ENCODE measurements at regions not wholly inside any gene's neighbourhood (a gene's known extent, or its start where the extent isn't known, plus 50 kb on each side); places are given as distances from the start of the nearest gene placed in this dataset.

- Histone ChIP-seq H3K27ac (ENCODE audit: control insufficient read depth, insufficient read depth) (no peak overlapping the region), H3K79me2 (ENCODE audit: control insufficient read depth, insufficient read depth, low read length) (no peaks in the 10 kb centered on the region), H3K4me1 (ENCODE audit: control insufficient read depth, insufficient read depth, low read length) (no peaks in the 10 kb centered on the region), H3K4me2 (ENCODE audit: control insufficient read depth, insufficient read depth) (no peak overlapping the region), H3K27me3 (replicated peaks in 1 of 2; ENCODE audit: control insufficient read depth in 2 of 2, insufficient read depth in 2 of 2, low read length in 1 of 2) (no peaks in the 10 kb centered on the region), H3K36me3 (ENCODE audit: control insufficient read depth in 2 of 2, insufficient read depth in 2 of 2, low read length in 1 of 2) (no peaks in the 10 kb centered on the region), H3K9ac (ENCODE audit: control insufficient read depth, insufficient read depth, low read length) (no peak overlapping the region), H3K4me3 (no peak overlapping the region), H3K9me3 (replicated peaks; ENCODE audit: control insufficient read depth, insufficient read depth, low read length) (no peaks in the 10 kb centered on the region; the same call in 2 of the 3 replicates), H4K20me1 (ENCODE audit: control insufficient read depth, insufficient read depth) (no peaks in the 10 kb centered on the region), H2AFZ (ENCODE audit: control insufficient read depth, low read depth, low read length) (no peak overlapping the region)
- FAIRE-seq = no peak
- RAD21 ChIA-PET (ENCODE audit: unreplicated experiment) = no interaction called here
- ATAC-seq = peak; percentile 51; the same call in 2 of the 3 replicates
- no TSS peak for BruUV-seq (replicated peaks)
- DNase-seq (ENCODE audit: low read depth, low spot score) = no peak
- CTCF ChIA-PET = interaction anchor here (1.3 to 1.5 kb wide), 3 partner anchors 14 to 54 kb away, joined by 3 to 5 read pairs (median 4); no protein-coding TSS in a partner anchor
- POLR2A ChIA-PET = interaction anchor here (0.7 kb wide), 1 partner anchor 392 kb away, joined by 3 read pairs; no protein-coding TSS in a partner anchor
- intact Hi-C loops (cut with micrococcal nuclease; ENCODE audit: unreplicated experiment) (loop anchor here (10.0 kb wide), 1 partner anchor 59 kb away; no protein-coding TSS in a partner anchor), in situ Hi-C loops (cut with MboI) (no loop called here)
- 49% methylated on average over 3 of the region's 3 CpGs for WGBS (ENCODE audit: insufficient coverage, insufficient replicate concordance, low lambda C conversion rate, missing lambda C conversion rate)
- SMC1A ChIA-PET (ENCODE audit: uncharacterized antibody, unreplicated experiment) = interaction anchor here (1.0 to 1.5 kb wide), 4 partner anchors 10 to 13 kb away, joined by 3 to 4 read pairs (median 4); no protein-coding TSS in a partner anchor
- TF ChIP-seq NKRF (conservative IDR thresholded peaks at IDR 0.05) (no peak), BRCA1 (IDR thresholded peaks at IDR 0.05; ENCODE audit: low read depth, low read length) (no peak), NFIC (IDR thresholded peaks at IDR 0.05; ENCODE audit: low read depth, low read length) (no peak), NFYB (IDR thresholded peaks at IDR 0.05; ENCODE audit: insufficient read depth, low read depth, low read length) (no peak), PML (IDR thresholded peaks at IDR 0.05; ENCODE audit: low read length) (no peak), ASH2L (IDR thresholded peaks at IDR 0.05; ENCODE audit: borderline replicate concordance, low read depth) (no peak), SPI1 (IDR thresholded peaks at IDR 0.05; ENCODE audit: borderline replicate concordance, insufficient read depth, low read depth, low read length) (no peak), CREB1 (IDR thresholded peaks at IDR 0.05; ENCODE audit: low read depth) (no peak), ZNF24 (IDR thresholded peaks at IDR 0.05) (no peak), POLR2AphosphoS2 (IDR thresholded peaks at IDR 0.05; ENCODE audit: low read depth, low read length) (no peak), REST (IDR thresholded peaks at IDR 0.05; ENCODE audit: low read depth, low read length) (no peak), IRF4 (IDR thresholded peaks at IDR 0.05; ENCODE audit: low read depth, low read length) (no peak), ZNF592 (IDR thresholded peaks at IDR 0.05) (no peak), BMI1 (IDR thresholded peaks at IDR 0.05; ENCODE audit: borderline replicate concordance) (no peak)
These were observed 193.4 kb upstream of the FZD8 start for GRCh38 chr10:35835545-35835944.
